Type B pancreatic cell (in vitro differentiated cells): ENCODE measurements at regions not wholly inside any gene's neighbourhood (a gene's known extent, or its start where the extent isn't known, plus 50 kb on each side); places are given as distances from the start of the nearest gene placed in this dataset.

ENCODE experiments used
- DNase-seq: peaks from one replicate; pipeline ENCODE4 v3.0.0; 2021; ENCODE audit warnings: mixed read lengths; ENCODE audit not compliant: unreplicated experiment; ENCODE audit errors: extremely low spot score
- H3K27ac Mint-ChIP-seq: 2 replicates; pipeline ENCODE4 v1.8.0; 2021; ENCODE audit warnings: mild to moderate bottlenecking, mixed read lengths
- H3K27me3 Mint-ChIP-seq: 2 replicates; pipeline ENCODE4 v1.8.0; 2021; ENCODE audit warnings: mixed read lengths
- H3K36me3 Mint-ChIP-seq: 2 replicates; pipeline ENCODE4 v1.8.0; 2021; ENCODE audit warnings: mixed read lengths
- H3K4me1 Mint-ChIP-seq: one replicate; pipeline ENCODE4 v1.8.0; 2021; ENCODE audit warnings: mixed read lengths; ENCODE audit not compliant: unreplicated experiment
- H3K4me3 Mint-ChIP-seq: 2 replicates; pipeline ENCODE4 v1.8.0; 2021; ENCODE audit warnings: mild to moderate bottlenecking, mixed read lengths
- H3K9me3 Mint-ChIP-seq: 2 replicates; pipeline ENCODE4 v1.8.0; 2021; ENCODE audit warnings: mixed read lengths
- CTCF ChIP-seq: fragments of 200-600 bp; sonication (generic); conservative IDR thresholded peaks from 2 replicates; pipeline ENCODE4 v1.5.0; 2021; ENCODE audit warnings: antibody characterized with exemption, mild to moderate bottlenecking

GRCh38 chr13:63408331-63409189, 1992.9 kb upstream of the PCDH20 start:
- Mint-ChIP-seq H3K27me3 (no peaks in the 10 kb centered on the region), H3K4me3 (peak overlapping the region; percentile 22), H3K9me3 (no peaks in the 10 kb centered on the region), H3K27ac (no peak overlapping the region), H3K36me3 (no peaks in the 10 kb centered on the region), H3K4me1 (peaks cover 14% of the 10 kb centered on the region)
- no peak for TF ChIP-seq CTCF
- no peak for DNase-seq

DNA sequence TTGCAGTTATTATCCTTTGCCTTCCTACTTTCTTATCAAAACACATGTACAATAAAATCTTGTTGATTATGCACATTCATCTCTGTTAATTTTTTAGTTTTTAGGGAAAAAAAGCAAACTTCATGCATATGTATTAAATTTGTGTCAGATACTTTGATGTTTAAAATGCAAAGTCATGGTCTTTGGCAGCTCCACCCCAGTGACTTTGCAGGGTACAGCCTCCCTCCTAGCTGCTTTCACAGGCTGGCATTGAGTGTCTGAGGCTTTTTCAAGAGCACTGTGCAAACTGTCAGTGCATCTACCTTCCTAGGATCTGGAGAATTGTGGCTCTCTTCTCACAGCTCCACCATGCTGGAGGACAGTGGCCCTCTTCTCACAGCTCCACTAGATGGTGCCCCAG, 1988.1 kb upstream of the PCDH20 start:
- Mint-ChIP-seq H3K36me3 (no peaks in the 10 kb centered on the region), H3K9me3 (no peaks in the 10 kb centered on the region), H3K27me3 (no peaks in the 10 kb centered on the region), H3K4me1 (peaks cover 7% of the 10 kb centered on the region), H3K27ac (no peak overlapping the region), H3K4me3 (no peak overlapping the region)
- DNase-seq: no peak
- TF ChIP-seq CTCF: no peak

DNA sequence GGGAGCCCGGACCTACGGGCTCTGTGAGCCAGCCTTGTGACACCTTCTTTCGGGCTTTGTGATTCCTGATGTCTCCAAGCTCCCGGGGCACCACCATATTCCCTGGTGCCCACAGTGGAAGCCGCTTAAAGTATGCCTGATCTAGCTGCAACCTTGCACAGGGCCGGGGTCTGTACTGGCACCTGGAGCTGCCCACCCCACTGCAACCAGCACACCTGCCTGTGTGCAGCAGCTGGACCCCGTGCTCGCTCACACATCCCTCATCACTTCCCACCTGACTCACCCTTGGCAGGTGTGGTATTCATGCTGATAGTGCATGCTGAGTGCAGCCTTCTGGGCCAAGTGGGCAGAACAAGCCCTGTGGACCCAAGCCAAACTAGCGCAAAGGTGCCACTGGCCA, 1981.1 kb upstream of the PCDH20 start:
- no peak for TF ChIP-seq CTCF
- Mint-ChIP-seq H3K4me3 (no peak overlapping the region), H3K4me1 (no peaks in the 10 kb centered on the region), H3K36me3 (no peaks in the 10 kb centered on the region), H3K9me3 (no peaks in the 10 kb centered on the region), H3K27me3 (no peaks in the 10 kb centered on the region), H3K27ac (no peak overlapping the region)
- no peak for DNase-seq

- Mint-ChIP-seq H3K27ac (no peak overlapping the region), H3K4me1 (no peaks in the 10 kb centered on the region), H3K9me3 (no peaks in the 10 kb centered on the region), H3K27me3 (no peaks in the 10 kb centered on the region), H3K4me3 (no peak overlapping the region), H3K36me3 (no peaks in the 10 kb centered on the region)
- no peak for TF ChIP-seq CTCF
- DNase-seq: no peak
These were observed 1977.5 kb upstream of the PCDH20 start for GRCh38 chr13:63393112-63393511.

DNA sequence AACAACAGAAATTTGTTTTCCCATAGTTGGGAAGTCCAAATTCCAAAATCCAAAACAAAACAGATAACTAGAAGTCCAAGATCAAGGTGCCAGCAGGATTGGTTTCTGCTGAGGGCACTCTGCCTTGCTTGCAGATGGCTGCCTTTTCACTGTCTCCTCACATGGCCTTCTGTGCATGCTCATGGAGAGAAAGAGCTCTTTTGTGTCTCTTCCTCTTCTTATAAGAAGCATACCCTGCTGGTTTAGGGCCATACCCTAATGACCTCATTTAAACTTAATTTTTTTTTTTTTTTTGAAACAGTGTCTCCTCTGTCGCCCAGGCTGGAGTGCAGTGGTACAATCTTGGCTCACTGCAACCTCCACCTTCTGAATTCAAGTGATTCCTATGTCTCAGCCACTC, 1974.1 kb upstream of the PCDH20 start:
- no peaks in the 10 kb centered on the region for H3K27me3 Mint-ChIP-seq
- H3K9me3 Mint-ChIP-seq: no peaks in the 10 kb centered on the region
- H3K27ac Mint-ChIP-seq: no peak overlapping the region
- no peak for TF ChIP-seq CTCF
- H3K4me3 Mint-ChIP-seq: no peak overlapping the region
- DNase-seq: no peak
- no peaks in the 10 kb centered on the region for H3K36me3 Mint-ChIP-seq
- H3K4me1 Mint-ChIP-seq: no peaks in the 10 kb centered on the region
